HCT116 (cell line): ENCODE measurements at regions not wholly inside any gene's neighbourhood (a gene's known extent, or its start where the extent isn't known, plus 50 kb on each side); places are given as distances from the start of the nearest gene placed in this dataset.

Source experiments
- ATAC-seq: fragments of 200-7000 bp; cut with Tn5 transposase; 2 replicates; pipeline ENCODE4 v1.9.1; 2020; ENCODE audit warnings: mild to moderate bottlenecking, moderate library complexity
- BruUV-seq: library from RNA; stranded (reverse); fragments of 400-500 nt; replicated peaks from 2 replicates; lab custom pipeline; 2021; lab: Mats Ljungman, UMichigan
- CTCF ChIA-PET: fragments of 300-600 bp; sonication (Branson Sonifier 250); formaldehyde crosslinking; loops from one replicate; lab custom pipeline; 2021; ENCODE audit warnings: antibody characterized with exemption; lab: Charles Lee
- POLR2A ChIA-PET: fragments of 300-600, 350-600 bp; sonication (Branson Sonifier 250); formaldehyde crosslinking; loops from one replicate; lab custom pipeline; 2021; ENCODE audit warnings: antibody characterized with exemption; lab: Charles Lee
- RAD21 ChIA-PET, 2 experiments: fragments of 300-600 bp; sonication (Branson Sonifier 250); formaldehyde crosslinking; loops; one replicate each; lab custom pipeline; 2023; ENCODE audit warnings: low total read pairs in 2 of 2; ENCODE audit not compliant: uncharacterized antibody in 2 of 2, unreplicated experiment in 2 of 2, low non-redundant PET in 1 of 2; lab: Charles Lee
- DNase-seq: peaks from one replicate; pipeline ENCODE4 v3.0.0-alpha.2; 2010; ENCODE audit warnings: low read depth, low spot score
- H2AFZ ChIP-seq: fragments of 200-600 bp; shearing (Covaris generic), sonication (generic); 2 replicates; pipeline ENCODE4 v1.6.1; 2017; ENCODE audit warnings: low read depth, mixed run types, mixed read lengths, antibody characterized with exemption, low read length; ENCODE audit not compliant: poor library complexity, severe bottlenecking
- H3K27ac ChIP-seq: 2 replicates; pipeline ENCODE4 v1.5.1; 2012; ENCODE audit warnings: low read depth, low read length
- H3K27me3 ChIP-seq: fragments of 200-600 bp; sonication (generic); 2 replicates; pipeline ENCODE4 v1.6.1; 2016; ENCODE audit warnings: mixed run types, low read length, mixed read lengths; ENCODE audit not compliant: insufficient read depth
- H3K36me3 ChIP-seq, 2 experiments: fragments of 200-500 bp in 1 of 2; fragments of 200-600 bp in 1 of 2; sonication (Bioruptor generic) in 1 of 2; sonication (generic) in 1 of 2; 2 replicates each; pipeline versions ENCODE4 v1.5.1 to v1.6.1; 2014 to 2016; ENCODE audit warnings: low read length in 2 of 2, inconsistent platforms in 1 of 2, mixed read lengths in 1 of 2, mixed run types in 1 of 2; ENCODE audit not compliant: insufficient read depth in 2 of 2, control insufficient read depth in 1 of 2
- H3K4me1 ChIP-seq, 2 experiments: fragments of 200-600 bp in 1 of 2; sonication (generic) in 1 of 2; 2 replicates each; pipeline versions ENCODE4 v1.5.1 to v1.6.1; 2012 to 2017; ENCODE audit warnings: low read length in 2 of 2, inconsistent platforms in 1 of 2, mild to moderate bottlenecking in 1 of 2, mixed read lengths in 1 of 2, mixed run types in 1 of 2, moderate library complexity in 1 of 2; ENCODE audit not compliant: insufficient read depth in 2 of 2, control insufficient read depth in 1 of 2
- H3K4me2 ChIP-seq: fragments of 200-600 bp; sonication (generic); 2 replicates; pipeline ENCODE4 v1.6.1; 2017; ENCODE audit warnings: mixed run types, low read length, mixed read lengths
- H3K4me3 ChIP-seq, 2 experiments: fragments of 200-600 bp in 1 of 2; sonication (generic) in 1 of 2; replicated peaks in 1 of 2; 2 replicates each; pipeline ENCODE4 v1.5.1; 2011 to 2016; ENCODE audit warnings: low read length in 2 of 2, control low read depth in 1 of 2, low read depth in 1 of 2, mild to moderate bottlenecking in 1 of 2, mixed read lengths in 1 of 2, mixed run types in 1 of 2
- H3K79me2 ChIP-seq: fragments of 200-600 bp; sonication (generic); 2 replicates; pipeline ENCODE4 v1.6.1; 2017; ENCODE audit warnings: mild to moderate bottlenecking, mixed run types, low read length, moderate library complexity, mixed read lengths; ENCODE audit not compliant: insufficient read depth
- H3K9ac ChIP-seq: fragments of 200-600 bp; sonication (generic); 2 replicates; pipeline ENCODE4 v1.6.1; 2016; ENCODE audit warnings: low read length, mixed read lengths
- H3K9me2 ChIP-seq: fragments of 200-600 bp; sonication (generic), shearing (Covaris generic); 2 replicates; pipeline ENCODE4 v1.6.1; 2017; ENCODE audit warnings: mixed run types, mild to moderate bottlenecking, moderate library complexity; ENCODE audit not compliant: insufficient read depth
- H3K9me3 ChIP-seq, 2 experiments: fragments of 200-500 bp in 1 of 2; fragments of 200-600 bp in 1 of 2; sonication (Bioruptor generic) in 1 of 2; sonication (generic) in 1 of 2; 2 replicates each; pipeline ENCODE4 v1.6.1; 2014 to 2017; ENCODE audit warnings: low read length in 2 of 2, mixed read lengths in 2 of 2, inconsistent platforms in 1 of 2, low read depth in 1 of 2, mild to moderate bottlenecking in 1 of 2, mixed run types in 1 of 2, moderate library complexity in 1 of 2; ENCODE audit not compliant: control insufficient read depth in 1 of 2, insufficient read depth in 1 of 2
- H4K20me1 ChIP-seq: fragments of 200-600 bp; sonication (generic), shearing (Covaris generic); 2 replicates; pipeline ENCODE4 v1.6.1; 2017; ENCODE audit warnings: mixed run types, mild to moderate bottlenecking, moderate library complexity; ENCODE audit not compliant: insufficient read depth
- CBX3 ChIP-seq: IDR thresholded peaks from 2 replicates; pipeline ENCODE4 v1.6.1; 2012; ENCODE audit warnings: low read depth
- ELF1 ChIP-seq: IDR thresholded peaks from 2 replicates; pipeline ENCODE4 v1.6.1; 2012; ENCODE audit warnings: low read depth, borderline replicate concordance
- EZH2 ChIP-seq: fragments of 200-600 bp; sonication (generic); IDR thresholded peaks from 2 replicates; pipeline ENCODE4 v1.6.1; 2017; ENCODE audit warnings: antibody characterized with exemption, mixed run types
- EZH2phosphoT487 ChIP-seq: fragments of 200-600 bp; IDR thresholded peaks from 2 replicates; pipeline ENCODE4 v1.6.1; 2018; ENCODE audit warnings: antibody characterized with exemption, borderline replicate concordance
- JUND ChIP-seq: IDR thresholded peaks from 2 replicates; pipeline ENCODE4 v1.6.1; 2012
- SP1 ChIP-seq: IDR thresholded peaks from 2 replicates; pipeline ENCODE4 v1.6.1; 2012; ENCODE audit warnings: low read depth
- TCF7L2 ChIP-seq: IDR thresholded peaks from 2 replicates; pipeline ENCODE4 v1.7.0; 2011; ENCODE audit warnings: borderline replicate concordance, inconsistent platforms; ENCODE audit not compliant: insufficient read depth, insufficient read length; ENCODE audit errors: extremely low read depth
- intact Hi-C: fragments of 100-400 bp; cut with micrococcal nuclease; formaldehyde crosslinking; loops from 2 replicates; pipeline ENCODE4 v1.10.0; 2022
- TF ChIP-seq, protein P1 (sequence below), 3 experiments: fragments of 200-600 bp in 1 of 3; sonication (generic) in 1 of 3; IDR thresholded peaks in 2 of 3; conservative IDR thresholded peaks in 1 of 3; 2 replicates each; pipeline ENCODE4 v1.5.1; 2012 to 2017; ENCODE audit warnings: low read depth in 2 of 3, low read length in 2 of 3, antibody characterized with exemption in 1 of 3, borderline replicate concordance in 1 of 3, control low read depth in 1 of 3, mild to moderate bottlenecking in 1 of 3, mixed read lengths in 1 of 3, mixed run types in 1 of 3, moderate library complexity in 1 of 3; ENCODE audit not compliant: insufficient read depth in 1 of 3
- TF ChIP-seq, protein P2 (sequence below): IDR thresholded peaks from 2 replicates; pipeline ENCODE4 v1.6.1; 2012; ENCODE audit warnings: low read depth
- TF ChIP-seq, protein P3 (sequence below): IDR thresholded peaks from 2 replicates; pipeline ENCODE4 v1.6.1; 2011; ENCODE audit warnings: mild to moderate bottlenecking, low read length, moderate library complexity; ENCODE audit not compliant: insufficient replicate concordance; ENCODE audit errors: extremely low read depth

DNA sequence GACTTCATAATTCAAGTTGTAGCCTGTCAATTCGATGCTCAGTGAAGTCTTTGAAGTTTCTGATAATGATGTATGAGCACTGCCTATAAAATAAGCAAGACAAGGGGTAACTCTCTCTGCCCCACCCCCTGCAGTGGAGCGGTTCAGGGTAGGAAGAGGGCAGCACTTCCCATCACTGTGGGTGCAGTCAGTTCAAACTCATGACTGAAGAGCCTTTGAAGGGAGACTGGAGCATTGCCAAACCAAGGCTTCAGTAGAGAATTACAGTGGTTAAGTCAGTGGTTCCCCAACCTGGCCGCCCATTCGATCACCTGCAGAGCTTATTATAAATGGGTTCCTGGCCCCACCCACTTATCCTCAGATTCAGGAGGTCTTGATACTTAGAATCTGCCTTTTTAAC, 190.6 kb downstream of the SHQ1 start:
- CTCF ChIA-PET = interaction anchor here (1.4 kb wide), 1 partner anchor 9 kb away, joined by 4 read pairs; no protein-coding TSS in a partner anchor
- POLR2A ChIA-PET = no interaction called here

DNA sequence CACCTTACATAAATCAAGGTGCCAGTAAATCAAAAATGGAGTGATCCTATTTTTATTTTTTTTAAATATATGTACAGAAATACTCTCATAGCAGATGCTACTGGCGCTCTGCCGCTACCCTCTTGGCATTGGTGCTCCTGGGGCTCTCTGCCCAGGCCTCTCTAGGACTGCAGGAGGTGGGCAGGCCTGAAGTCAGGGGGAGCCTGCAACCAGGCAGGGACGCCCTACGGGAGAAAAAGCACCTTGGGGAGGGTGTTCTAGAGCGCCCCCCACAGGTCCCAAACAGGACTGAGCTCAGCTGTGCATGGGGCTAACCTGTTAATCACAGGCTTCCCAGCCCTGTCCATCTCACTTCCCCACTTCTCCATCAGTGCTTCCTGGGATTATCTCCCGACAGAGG, 192.5 kb downstream of the SHQ1 start:
- Histone ChIP-seq H3K4me3 (no peak overlapping the region), H3K27me3 (peaks cover 5% of the 10 kb centered on the region; the same call in 1 of the 2 replicates), H2AFZ (no peak overlapping the region), H3K36me3 (no peaks in the 10 kb centered on the region), H3K4me1 (peaks cover 19 to 20% of the 10 kb centered on the region in 2 experiments), H3K79me2 (no peaks in the 10 kb centered on the region), H3K4me2 (no peak overlapping the region), H3K9me3 (no peaks in the 10 kb centered on the region), H3K27ac (no peak overlapping the region), H3K9me2 (no peaks in the 10 kb centered on the region), H3K9ac (no peak overlapping the region), H4K20me1 (no peaks in the 10 kb centered on the region)
- intact Hi-C loops = loop anchor here (10.0 kb wide), 1 partner anchor 201 kb away; no protein-coding TSS in a partner anchor
- DNase-seq (no peak), ATAC-seq (peak; percentile 77)
- ChIA-PET CTCF (interaction anchor here (0.5 to 1.5 kb wide), 8 partner anchors 9 to 207 kb away, joined by 3 to 4 read pairs (median 3); no protein-coding TSS in a partner anchor), RAD21 (interaction anchor here in 1 of 2 experiments (0.5 kb wide), 1 partner anchor 581 kb away, joined by 4 read pairs; no protein-coding TSS in a partner anchor), POLR2A (no interaction called here)
- BruUV-seq = no TSS peak
- no peak for TF ChIP-seq EZH2phosphoT487
- no peak for TF ChIP-seq ELF1
- TF ChIP-seq TCF7L2 = no peak
- TF ChIP-seq CBX3 = no peak
- TF ChIP-seq, protein P1, sequence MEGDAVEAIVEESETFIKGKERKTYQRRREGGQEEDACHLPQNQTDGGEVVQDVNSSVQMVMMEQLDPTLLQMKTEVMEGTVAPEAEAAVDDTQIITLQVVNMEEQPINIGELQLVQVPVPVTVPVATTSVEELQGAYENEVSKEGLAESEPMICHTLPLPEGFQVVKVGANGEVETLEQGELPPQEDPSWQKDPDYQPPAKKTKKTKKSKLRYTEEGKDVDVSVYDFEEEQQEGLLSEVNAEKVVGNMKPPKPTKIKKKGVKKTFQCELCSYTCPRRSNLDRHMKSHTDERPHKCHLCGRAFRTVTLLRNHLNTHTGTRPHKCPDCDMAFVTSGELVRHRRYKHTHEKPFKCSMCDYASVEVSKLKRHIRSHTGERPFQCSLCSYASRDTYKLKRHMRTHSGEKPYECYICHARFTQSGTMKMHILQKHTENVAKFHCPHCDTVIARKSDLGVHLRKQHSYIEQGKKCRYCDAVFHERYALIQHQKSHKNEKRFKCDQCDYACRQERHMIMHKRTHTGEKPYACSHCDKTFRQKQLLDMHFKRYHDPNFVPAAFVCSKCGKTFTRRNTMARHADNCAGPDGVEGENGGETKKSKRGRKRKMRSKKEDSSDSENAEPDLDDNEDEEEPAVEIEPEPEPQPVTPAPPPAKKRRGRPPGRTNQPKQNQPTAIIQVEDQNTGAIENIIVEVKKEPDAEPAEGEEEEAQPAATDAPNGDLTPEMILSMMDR (IDR thresholded peaks at IDR 0.05 in 2 of 3, conservative IDR thresholded peaks at IDR 0.05 in 1 of 3; ENCODE audit: borderline replicate concordance in 1 of 3, insufficient read depth in 1 of 3, low read depth in 2 of 3, low read length in 2 of 3) = peak; percentile 17 to 75 (median 62); a peak in 5 of 6 replicates
- TF ChIP-seq, protein P2, sequence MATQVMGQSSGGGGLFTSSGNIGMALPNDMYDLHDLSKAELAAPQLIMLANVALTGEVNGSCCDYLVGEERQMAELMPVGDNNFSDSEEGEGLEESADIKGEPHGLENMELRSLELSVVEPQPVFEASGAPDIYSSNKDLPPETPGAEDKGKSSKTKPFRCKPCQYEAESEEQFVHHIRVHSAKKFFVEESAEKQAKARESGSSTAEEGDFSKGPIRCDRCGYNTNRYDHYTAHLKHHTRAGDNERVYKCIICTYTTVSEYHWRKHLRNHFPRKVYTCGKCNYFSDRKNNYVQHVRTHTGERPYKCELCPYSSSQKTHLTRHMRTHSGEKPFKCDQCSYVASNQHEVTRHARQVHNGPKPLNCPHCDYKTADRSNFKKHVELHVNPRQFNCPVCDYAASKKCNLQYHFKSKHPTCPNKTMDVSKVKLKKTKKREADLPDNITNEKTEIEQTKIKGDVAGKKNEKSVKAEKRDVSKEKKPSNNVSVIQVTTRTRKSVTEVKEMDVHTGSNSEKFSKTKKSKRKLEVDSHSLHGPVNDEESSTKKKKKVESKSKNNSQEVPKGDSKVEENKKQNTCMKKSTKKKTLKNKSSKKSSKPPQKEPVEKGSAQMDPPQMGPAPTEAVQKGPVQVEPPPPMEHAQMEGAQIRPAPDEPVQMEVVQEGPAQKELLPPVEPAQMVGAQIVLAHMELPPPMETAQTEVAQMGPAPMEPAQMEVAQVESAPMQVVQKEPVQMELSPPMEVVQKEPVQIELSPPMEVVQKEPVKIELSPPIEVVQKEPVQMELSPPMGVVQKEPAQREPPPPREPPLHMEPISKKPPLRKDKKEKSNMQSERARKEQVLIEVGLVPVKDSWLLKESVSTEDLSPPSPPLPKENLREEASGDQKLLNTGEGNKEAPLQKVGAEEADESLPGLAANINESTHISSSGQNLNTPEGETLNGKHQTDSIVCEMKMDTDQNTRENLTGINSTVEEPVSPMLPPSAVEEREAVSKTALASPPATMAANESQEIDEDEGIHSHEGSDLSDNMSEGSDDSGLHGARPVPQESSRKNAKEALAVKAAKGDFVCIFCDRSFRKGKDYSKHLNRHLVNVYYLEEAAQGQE = no peak
- no peak for TF ChIP-seq SP1

More for the DNA sequence above, 190.6 kb downstream of the SHQ1 start:
- TF ChIP-seq SP1 (no peak), TCF7L2 (no peak), JUND (no peak), EZH2 (no peak)
- TF ChIP-seq, protein P3, sequence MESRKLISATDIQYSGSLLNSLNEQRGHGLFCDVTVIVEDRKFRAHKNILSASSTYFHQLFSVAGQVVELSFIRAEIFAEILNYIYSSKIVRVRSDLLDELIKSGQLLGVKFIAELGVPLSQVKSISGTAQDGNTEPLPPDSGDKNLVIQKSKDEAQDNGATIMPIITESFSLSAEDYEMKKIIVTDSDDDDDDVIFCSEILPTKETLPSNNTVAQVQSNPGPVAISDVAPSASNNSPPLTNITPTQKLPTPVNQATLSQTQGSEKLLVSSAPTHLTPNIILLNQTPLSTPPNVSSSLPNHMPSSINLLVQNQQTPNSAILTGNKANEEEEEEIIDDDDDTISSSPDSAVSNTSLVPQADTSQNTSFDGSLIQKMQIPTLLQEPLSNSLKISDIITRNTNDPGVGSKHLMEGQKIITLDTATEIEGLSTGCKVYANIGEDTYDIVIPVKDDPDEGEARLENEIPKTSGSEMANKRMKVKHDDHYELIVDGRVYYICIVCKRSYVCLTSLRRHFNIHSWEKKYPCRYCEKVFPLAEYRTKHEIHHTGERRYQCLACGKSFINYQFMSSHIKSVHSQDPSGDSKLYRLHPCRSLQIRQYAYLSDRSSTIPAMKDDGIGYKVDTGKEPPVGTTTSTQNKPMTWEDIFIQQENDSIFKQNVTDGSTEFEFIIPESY = no peak
- Histone ChIP-seq H3K79me2 (no peaks in the 10 kb centered on the region), H2AFZ (no peak overlapping the region), H3K4me1 (peaks cover 27 to 31% of the 10 kb centered on the region in 2 experiments), H3K9me2 (no peaks in the 10 kb centered on the region), H4K20me1 (no peaks in the 10 kb centered on the region), H3K27ac (no peak overlapping the region), H3K36me3 (no peaks in the 10 kb centered on the region), H3K9ac (no peak overlapping the region), H3K9me3 (no peaks in the 10 kb centered on the region), H3K4me2 (peak overlapping the region; percentile 25; the same call in 1 of the 2 replicates), H3K27me3 (peaks cover 5% of the 10 kb centered on the region; the same call in 1 of the 2 replicates), H3K4me3 (no peak overlapping the region)
- no peak for DNase-seq
- no TSS peak for BruUV-seq
- intact Hi-C loops = loop anchor here (10.0 kb wide), 1 partner anchor 203 kb away; no protein-coding TSS in a partner anchor
- RAD21 ChIA-PET = interaction anchor here in 1 of 2 experiments (0.6 kb wide), 1 partner anchor 194 kb away, joined by 4 read pairs; no protein-coding TSS in a partner anchor
- ATAC-seq = peak; percentile 58
